Retinal pigment epithelial cell (primary cell): ENCODE measurements at regions not wholly inside any gene's neighbourhood (a gene's known extent, or its start where the extent isn't known, plus 50 kb on each side); places are given as distances from the start of the nearest gene placed in this dataset.

Experiments used
- DNase-seq: peaks from one replicate; pipeline ENCODE4 v3.0.0-alpha.2; 2010; ENCODE audit warnings: low read depth
- H3K4me3 ChIP-seq: 2 replicates; pipeline ENCODE4 v1.5.1; 2011; ENCODE audit warnings: mild to moderate bottlenecking, low read length, control low read depth, moderate library complexity
- CTCF ChIP-seq: conservative IDR thresholded peaks from 2 replicates; pipeline ENCODE4 v1.5.1; 2011; ENCODE audit warnings: low read depth, low read length, control low read depth, inconsistent platforms

- no peak for DNase-seq
- TF ChIP-seq CTCF: no peak
- H3K4me3 ChIP-seq: no peak overlapping the region
Measured at GRCh38 chr10:3006607-3007006, 60.7 kb upstream of the PFKP start.

- DNase-seq: no peak
- H3K4me3 ChIP-seq: no peak overlapping the region
- no peak for TF ChIP-seq CTCF
Measured at GRCh38 chr10:3006093-3006492, 61.3 kb upstream of the PFKP start.

- no peak for DNase-seq
Measured at GRCh38 chr10:3002304-3002703, 65.0 kb upstream of the PFKP start.

GRCh38 chr10:3000048-3000447 lies 67.3 kb upstream of the PFKP start:
- no peak for TF ChIP-seq CTCF
- no peak for DNase-seq

More at GRCh38 chr10:3002304-3002703, 65.0 kb upstream of the PFKP start:
- no peak for TF ChIP-seq CTCF
- H3K4me3 ChIP-seq: no peak overlapping the region

GRCh38 chr10:2994221-2994961 lies 73.0 kb upstream of the PFKP start:
- no peak overlapping the region for H3K4me3 ChIP-seq
- no peak for TF ChIP-seq CTCF
- no peak for DNase-seq

More at GRCh38 chr10:3000048-3000447, 67.3 kb upstream of the PFKP start:
- H3K4me3 ChIP-seq: no peak overlapping the region

- TF ChIP-seq CTCF: no peak
- H3K4me3 ChIP-seq: no peak overlapping the region
- no peak for DNase-seq
Measured at GRCh38 chr10:2993636-2994035, 73.7 kb upstream of the PFKP start.

- peak; percentile 26 for TF ChIP-seq CTCF
- H3K4me3 ChIP-seq: no peak overlapping the region
- no peak for DNase-seq
Measured at GRCh38 chr10:2992401-2993198, 74.7 kb upstream of the PFKP start.
